Left lobe of liver (tissue), 2 donors: ENCODE measurements at regions not wholly inside any gene's neighbourhood (a gene's known extent, or its start where the extent isn't known, plus 50 kb on each side); places are given as distances from the start of the nearest gene placed in this dataset.
"Not testable (repeated sequence)": the region's sequence is repeated elsewhere in the genome, so short reads cannot be mapped to it uniquely, and the experiment has no call there.

Source experiments
- ATAC-seq: fragments of 200-7000 bp; cut with Tn5 transposase; one replicate; pipeline ENCODE4 v1.9.1; 2020; ENCODE audit warnings: mild to moderate bottlenecking, moderate library complexity
- DNase-seq: peaks from one replicate; pipeline ENCODE4 v3.0.0-alpha.2; 2020; ENCODE audit warnings: low spot score
- donor health status: DM: no; HTN: no; CAD: no; lungs with moderate emphysema.
- donor health status: DM: no; HTN: yes; CAD: no.

DNA sequence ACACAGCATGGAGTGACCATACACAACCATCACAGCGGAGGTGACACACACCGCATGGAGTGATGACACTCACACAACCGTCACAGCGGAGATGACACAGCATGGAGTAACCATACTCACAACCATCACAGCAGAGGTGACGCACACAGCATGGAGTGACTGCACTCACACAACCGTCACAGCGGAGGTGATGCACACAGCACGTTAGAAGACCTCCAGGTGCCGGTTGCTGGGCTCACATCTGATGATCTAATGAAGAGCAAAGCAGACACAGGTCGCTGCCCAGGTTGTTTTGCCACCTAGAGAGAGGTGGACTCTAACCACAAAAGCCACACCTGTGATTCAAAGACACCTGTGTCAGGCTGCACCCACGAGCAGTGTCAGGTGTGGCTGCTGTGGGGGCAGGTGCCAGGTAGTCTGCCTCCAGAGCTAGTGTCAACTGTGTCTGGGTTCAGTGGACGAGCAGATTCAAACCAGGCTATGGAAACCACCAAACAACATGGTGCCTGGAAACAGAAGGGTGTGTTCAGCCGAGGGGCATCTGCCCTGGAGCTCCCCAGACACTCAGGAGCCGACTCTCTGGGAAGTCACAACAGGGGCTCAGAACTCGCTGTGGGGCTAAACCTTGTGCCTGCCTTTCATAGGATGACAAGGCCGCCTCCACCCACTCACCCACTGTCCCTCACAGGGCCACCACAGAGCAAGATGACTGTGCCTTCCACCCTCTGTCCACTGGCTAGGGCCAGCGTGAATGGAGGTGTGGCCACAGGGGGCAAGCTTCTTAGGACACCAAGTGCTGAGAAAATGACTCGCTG lies 608.2 kb downstream of the TBC1D22A start:
- ATAC-seq (no peak), DNase-seq (peak; percentile 34)

DNA sequence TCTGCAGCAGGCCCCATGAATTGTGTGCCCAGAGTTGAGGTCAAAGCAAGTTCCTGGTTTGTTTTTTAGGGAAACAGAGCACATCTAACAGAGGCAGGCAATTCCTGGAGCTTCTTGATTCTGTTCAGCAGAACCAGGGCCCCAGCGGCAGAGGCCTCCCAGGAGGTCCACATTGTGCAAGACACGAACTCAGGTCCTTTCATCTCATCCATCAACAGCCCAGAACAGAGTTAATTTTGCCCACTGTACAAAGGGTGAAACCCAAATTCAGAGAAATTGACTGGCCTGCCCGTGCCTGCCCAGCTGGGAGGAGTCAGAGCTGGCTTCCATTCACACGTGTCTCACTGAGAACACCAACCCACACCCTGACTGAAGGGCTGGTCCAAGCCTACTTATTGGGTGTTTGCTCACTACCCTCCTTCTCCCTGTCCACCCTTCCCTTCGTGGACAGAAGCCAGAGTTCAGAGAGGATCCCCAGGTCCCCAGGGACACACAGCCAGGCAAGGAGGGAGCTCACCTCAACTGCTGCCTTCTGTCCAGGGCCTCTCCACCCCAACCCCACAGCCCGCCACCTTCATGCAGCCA lies 607.1 kb downstream of the TBC1D22A start:
- ATAC-seq (no peak), DNase-seq (peak; percentile 8)

DNA sequence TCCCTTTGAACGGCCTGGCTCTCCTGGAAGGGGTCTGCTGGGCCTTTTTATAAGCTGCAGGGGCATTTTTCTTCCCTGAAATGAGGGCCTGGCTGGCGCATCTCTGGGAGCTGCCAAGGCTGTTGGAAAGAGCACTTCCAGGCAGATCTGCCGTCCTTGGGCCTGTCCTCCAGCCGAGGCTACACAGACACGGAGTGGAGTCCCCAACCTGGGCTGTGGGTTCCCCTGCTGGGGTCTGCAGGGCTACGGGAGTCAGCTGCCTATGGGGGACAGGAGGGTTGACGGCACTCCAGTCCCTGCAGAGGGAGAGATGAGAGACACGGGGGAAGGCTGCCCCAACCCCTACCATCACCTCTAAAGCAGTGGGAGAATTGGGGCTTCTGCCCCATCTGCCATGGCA lies 606.6 kb downstream of the TBC1D22A start:
- no peak for ATAC-seq
- DNase-seq: peak; percentile 37

DNA sequence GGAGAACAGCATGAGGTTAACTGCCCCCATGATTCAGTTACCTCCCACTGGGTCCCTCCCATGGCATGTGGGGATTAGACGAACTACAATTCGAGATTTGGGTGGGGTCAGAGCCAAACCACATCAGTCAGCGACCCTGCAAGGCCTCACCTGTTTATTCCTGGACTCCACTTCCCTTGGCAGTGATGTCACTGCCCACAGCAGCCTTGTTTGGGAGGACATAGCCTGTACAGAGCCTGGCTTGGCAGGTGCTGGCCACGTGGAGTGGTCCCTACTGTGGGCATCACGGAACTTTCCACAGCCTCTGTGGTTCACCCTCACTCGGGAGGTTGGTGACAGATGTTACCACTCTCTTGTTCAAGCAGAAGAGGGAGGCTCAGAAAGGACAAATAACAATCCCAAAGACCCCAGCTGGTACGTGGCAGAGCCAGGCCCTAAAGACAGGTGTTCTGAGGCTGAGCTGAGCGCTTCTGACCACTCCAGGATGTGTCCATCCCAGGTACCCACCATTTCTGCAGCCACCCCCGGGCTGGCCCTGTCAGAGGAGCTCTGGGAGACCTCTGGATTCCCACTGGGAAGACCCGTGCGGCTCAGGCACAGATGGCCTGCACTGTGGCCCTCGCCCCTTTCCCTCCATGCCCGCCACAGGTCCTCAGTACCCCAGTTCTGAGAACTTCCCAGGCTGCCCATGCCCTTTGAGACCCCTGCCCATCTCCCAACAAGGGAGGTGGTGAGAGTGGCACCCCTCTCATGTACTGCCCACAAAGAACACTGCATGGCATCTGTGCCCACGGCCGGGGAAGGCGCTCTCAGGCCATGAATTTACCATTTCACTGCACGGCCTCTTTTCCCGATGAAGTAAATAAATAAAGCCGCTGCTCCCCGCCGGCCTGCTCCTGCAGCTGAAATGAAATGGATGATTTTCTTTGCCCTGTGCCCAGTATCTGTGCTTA lies 605.8 kb downstream of the TBC1D22A start:
- peak; percentile 26 for DNase-seq

DNA sequence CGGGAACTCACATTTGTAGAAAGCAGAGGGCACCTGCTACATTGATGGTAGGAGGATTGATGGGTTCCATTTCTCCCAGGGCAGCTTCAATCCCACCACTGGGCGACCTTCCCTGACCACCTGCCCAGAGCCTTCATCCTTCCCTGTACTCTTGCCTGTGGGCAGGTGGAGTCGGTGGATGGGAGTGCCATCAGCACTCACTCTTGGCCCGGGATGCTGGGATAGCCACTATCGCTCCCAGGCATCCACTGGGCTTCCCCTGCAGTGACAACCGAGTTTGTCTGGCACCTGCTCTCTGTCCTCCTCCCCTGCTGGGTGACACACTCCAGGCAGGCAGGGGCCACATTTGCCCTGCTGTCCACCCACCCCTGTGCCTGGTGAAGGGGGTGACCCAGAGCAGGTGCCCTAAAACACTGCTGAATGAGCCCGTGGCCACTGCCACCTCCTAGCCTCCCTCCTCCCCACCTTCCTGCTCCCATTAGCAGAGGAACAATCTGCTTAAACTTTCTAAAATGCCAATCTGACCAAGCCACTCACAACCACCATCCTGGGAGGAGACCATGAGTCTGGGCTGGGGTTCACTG lies 604.7 kb downstream of the TBC1D22A start:
- ATAC-seq: no peak
- peak; percentile 8 for DNase-seq

More for the DNA sequence above, 605.8 kb downstream of the TBC1D22A start:
- no peak for ATAC-seq

DNA sequence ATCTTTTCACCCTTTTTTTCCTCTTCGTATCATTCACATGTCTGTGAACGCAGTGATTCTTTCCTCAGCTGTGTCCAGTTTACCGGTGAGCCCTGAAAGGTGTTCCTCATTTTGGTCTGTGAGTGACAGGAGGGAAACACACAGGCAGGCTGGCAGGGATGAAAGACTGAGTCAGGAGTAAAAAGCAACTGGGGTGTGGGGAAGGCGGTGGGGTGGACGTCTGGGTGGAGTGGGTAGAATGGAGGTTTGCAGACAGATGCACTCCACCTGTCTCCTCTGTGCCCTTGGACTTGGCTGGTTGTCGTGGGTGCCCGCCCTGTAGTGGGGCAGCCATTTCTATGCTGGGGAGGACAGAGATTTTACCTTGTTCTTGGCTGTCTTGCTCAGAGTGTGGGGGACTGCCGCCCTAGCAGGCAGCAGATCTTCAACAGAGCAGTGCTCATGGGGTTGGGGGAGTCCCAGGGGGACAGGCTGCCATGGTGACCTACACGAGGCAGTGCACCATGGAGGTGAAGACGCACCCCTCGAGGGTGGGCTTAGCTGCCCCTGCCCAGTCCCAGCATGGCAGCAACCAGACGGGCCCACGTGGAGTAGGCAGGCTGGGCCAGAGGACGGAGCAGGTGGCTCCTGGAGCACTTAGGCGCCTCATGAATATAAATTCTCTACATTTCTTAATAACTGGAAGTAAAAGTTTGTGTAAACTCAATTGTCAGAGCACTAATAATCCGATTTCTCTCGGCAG lies 603.7 kb downstream of the TBC1D22A start:
- DNase-seq (peak; percentile 19), ATAC-seq (no peak)

DNA sequence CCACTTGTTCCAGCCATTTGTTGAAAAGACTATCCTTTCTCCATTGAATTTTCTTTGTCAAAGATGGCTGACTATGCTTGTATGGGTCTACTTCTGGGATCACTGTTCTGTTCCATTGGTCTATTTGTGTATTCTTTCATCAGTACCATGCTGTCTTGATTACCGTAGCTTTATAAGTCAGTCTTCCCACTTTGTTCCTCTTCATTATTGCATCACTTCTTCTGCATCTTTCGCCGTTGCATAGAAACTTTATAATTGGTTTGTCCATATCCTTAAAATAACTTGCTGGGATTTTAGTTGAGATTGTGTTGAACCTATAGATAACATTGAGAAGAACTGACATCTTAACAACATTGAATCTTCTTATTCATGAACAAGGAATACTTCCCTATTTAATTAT lies 598.8 kb downstream of the TBC1D22A start:
- ATAC-seq (no peak), DNase-seq (no peak)

DNA sequence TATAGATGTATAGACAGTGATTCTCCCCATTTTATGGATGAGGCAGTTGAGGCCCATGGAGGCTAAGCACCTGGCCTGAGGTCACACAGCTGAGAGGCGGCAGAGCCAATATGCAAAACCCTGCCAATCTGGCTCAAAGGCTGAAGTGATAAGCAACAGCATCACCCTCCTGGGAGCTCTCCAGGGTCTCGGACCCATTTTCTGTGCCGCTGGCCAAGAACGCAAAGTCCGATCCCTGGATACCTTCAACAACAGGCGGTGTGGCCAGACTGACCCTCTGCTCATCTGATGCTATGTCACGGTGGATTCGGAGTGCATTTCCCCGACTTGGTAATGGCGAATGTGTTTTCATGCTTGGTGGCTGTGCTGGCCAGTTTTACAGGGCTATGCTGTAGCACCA lies 595.0 kb downstream of the TBC1D22A start:
- ATAC-seq: no peak
- no peak for DNase-seq

DNA sequence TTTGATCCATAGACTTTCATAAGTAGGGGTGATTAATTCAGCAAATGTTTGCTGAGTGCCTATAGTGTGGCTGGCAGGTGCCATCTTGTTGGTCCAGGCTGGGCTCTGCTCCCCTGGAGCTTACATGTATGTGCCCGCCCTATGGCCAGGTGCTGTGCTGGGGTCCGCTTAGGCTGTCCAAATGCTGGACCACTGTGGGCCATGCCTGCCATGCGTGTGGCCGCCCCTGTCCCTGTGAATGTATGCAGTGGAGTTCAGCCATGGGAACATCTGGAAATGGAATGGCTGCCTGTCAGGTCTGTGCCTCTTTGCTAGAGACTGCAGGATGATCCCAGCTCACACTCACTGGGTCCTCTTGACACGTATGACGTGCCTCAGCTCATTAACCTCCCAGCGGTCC lies 594.6 kb downstream of the TBC1D22A start:
- ATAC-seq: no peak

DNA sequence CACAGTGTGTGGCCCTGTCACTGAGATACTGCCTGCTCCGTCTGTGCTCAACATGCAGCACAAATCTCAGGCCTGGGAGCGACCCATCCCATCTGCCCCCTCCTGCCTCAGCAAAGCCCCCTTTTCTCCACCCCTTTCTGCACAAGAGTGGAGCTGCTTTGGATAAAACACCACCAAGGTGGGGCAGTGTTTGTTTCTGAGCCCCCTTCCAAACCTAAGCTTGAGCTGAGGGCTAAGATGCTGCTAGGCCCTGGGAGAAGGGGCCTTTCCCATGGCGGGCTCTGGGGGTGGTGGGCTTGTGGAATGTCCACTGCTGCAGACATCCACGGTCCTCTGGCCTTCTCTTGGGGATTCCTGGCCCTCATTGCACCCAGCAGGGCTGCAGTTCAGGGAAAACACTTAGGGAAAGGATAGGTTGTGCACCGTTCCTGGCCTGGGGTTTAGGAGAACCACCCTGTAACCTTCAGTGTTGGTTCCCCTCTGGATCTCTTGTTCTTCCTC lies 594.1 kb downstream of the TBC1D22A start:
- ATAC-seq (no peak), DNase-seq (peak; percentile 23)

More for the DNA sequence above, 594.6 kb downstream of the TBC1D22A start:
- peak; percentile 26 for DNase-seq

DNA sequence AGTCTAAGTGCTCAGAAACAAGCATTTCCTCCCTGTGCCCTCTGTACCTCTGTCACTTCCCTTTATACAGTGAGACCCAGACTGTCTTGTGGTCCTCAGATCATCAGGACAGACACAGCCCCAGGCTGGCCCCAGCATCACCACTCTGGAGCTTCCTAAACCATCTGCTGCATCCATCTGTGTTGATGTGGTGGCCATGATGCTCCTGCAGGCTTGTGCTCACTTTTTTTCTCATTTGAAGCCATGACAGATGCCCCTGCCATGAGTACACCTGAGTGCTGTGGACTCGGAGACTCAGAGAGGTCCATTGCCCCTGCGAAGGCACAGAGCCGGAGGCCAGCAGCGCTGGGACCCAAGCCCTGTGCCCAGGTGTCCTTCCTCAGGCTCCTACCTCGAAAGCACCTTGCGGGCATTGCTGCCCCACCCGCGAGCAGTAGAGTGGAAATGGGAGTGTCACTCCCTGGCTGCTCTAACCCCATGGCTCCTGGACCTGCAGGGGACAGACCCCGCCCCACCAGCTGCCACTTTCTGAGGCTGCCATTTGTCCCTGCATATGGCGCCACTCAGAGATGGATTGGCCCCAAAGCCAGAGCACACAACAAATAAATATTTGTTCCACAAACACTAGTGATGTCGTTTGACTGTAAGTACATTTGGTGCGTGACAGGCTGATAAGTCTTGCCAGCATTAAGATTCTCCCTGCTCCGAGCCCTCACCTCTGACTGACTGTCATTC lies 593.5 kb downstream of the TBC1D22A start:
- ATAC-seq: no peak
- DNase-seq: peak; percentile 30

DNA sequence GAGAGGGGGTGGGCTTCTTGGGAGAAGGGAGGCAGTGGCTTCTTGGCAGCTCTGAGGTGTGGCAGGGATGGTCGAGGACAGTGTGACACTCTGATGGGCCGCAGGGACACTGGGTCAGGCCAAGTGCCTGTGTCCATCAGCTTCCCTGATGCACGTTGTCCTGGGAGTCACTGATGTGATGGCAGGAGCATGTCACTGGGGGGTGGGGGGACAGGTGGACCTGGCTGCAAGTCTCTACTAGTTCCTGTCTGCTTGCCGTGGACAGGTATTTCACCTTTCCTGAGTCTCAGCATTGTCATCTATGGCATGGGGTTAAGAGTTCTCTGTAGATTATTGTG lies 592.9 kb downstream of the TBC1D22A start:
- DNase-seq (peak; percentile 27), ATAC-seq (no peak)

DNA sequence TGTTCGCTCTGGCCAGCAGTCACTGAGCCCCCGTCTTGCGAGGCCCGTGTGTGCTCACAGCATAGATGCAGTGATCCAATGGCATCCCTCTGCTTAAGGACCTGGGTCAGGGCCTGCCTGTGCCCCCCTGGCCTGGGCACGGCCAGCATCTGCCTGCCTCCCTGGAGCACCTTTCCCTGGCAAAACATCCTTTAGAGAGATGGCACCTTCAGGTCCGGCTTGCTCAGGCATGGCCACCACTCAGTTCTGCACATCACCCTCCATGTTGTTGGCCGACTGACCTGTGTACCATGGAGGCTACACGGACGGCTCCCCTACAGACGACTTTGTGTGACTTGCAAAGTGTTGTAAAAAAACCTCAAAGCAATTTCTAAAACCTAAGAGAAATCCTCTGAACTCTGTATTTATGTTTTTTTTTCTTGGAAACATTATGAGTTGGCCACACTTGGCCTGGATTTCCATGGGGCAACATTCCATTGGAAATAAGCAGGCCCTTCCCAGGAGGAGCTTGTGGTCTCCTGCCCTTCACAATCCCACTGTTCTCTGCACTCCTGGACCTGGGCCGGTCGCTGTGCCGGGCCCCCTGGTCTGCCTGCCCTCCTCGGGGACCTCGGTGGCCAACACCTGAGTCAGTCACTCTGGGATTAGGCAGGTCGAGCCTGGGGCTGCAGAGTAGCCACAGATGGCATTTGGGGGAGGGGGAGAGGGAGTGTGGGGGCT lies 592.4 kb downstream of the TBC1D22A start:
- DNase-seq (peak; percentile 26), ATAC-seq (no peak)

DNA sequence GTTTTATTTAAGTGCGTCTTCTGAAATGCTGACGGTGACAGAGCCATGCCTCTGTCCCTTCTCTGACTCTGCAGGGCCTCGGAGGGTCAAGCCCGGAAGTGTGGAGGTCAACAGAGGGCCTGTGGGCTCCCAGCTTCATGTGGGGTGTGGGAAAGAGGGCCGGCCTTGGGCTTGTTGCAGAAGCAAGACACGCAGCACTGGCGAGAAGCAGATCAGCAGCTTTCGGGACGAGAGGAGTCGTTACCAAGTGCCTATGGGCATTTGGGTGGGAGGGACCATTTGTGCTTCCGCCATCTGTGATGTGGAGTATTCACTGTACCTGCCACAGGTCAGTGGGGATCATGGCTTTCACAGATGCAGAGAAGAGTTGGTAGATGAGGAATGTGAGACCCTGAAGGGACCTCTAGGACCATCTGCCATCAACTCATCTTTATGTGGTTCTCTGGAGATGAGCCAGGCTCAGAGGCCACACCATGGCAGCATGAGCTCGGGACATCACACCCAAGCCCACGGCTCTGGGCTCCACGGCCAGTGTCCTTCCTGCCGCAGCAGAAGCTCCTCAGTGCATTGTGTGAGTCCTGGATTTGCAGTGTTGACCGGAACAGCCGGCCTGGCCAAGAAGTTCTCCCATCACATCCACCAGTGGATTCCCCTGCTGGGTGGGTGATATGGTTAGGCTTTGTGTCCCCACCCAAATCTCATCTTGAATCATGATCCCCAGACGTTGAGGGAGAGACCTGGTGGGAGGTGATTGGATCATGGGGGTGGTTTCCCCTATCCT lies 590.7 kb downstream of the TBC1D22A start:
- ATAC-seq: no peak
- no peak for DNase-seq

DNA sequence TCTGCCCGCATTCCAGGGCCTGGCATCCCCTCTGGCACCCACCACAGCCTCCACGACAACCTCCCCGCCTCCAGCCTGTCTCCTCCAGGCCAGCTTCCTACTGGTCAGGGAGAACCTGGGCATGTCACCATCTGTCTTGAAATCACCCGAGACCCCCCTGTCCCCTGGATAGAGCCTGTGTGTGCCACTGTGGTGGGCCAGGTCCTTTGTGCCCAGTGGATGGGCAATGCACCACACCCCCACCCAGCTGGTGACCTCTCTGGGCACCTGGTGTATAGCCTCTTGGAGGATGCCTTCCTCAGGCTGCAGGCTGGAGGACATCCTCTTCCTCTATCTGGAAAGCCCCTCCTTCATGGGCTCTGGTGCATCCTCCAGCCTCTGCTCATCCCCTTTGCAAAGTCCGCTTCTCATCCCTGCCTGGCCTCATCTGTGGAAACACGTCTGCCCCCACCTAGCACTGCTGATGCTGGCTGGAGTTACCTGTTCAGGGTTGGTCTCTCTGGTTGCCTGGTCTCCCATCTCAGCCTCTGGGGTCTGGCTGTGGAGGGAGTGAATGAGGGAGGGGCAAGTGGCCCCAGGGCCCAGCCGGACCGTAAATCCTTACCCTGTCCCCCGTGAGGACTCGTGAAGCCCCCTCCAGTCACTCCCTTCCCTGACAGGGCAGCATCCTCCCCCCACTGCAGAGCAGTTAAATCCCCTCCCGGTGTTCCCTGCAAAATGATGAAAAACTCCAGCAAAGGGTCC lies 589.6 kb downstream of the TBC1D22A start:
- DNase-seq: peak; percentile 29
- ATAC-seq: no peak

DNA sequence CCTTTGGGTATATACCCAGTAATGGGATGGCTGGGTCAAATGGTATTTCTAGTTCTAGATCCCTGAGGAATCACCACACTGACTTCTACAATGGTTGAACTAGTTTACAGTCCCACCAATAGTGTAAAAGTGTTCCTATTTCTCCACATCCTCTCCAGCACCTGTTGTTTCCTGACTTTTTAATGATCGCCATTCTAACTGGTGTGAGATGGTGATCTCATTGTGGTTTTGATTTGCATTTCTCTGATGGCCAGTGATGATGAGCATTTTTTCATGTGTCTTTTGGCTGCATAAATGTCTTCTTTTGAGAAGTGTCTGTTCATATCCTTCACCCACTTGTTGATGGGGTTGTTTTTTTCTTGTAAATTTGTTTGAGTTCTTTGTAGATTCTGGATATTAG lies 583.8 kb downstream of the TBC1D22A start:
- DNase-seq, ATAC-seq: not testable (repeated sequence)

DNA sequence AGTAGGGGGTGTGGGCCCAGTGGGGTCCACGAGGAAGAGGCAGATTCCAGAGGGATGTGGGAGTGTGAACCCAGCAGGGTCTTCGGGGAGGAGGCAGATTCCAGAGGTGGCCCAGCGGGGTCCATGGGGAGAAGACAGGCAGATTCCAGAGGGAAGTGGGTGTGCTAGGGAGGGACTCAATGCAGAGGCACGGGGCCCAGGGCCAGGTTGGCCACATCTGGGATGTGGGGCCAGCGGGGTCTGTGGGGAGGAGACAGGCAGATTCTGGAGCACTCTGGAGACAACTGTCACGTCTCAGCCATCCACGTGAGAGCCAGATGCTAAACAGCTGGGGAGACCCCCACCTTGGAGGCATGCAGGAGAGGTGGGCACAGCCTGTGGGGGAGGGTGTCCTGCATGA lies 582.6 kb downstream of the TBC1D22A start:
- DNase-seq (no peak), ATAC-seq (no peak)
